ENCODE measurements at regions not wholly inside any gene's neighbourhood (a gene's known extent, or its start where the extent isn't known, plus 50 kb on each side); places are given as distances from the start of the nearest gene placed in this dataset.

DNA sequence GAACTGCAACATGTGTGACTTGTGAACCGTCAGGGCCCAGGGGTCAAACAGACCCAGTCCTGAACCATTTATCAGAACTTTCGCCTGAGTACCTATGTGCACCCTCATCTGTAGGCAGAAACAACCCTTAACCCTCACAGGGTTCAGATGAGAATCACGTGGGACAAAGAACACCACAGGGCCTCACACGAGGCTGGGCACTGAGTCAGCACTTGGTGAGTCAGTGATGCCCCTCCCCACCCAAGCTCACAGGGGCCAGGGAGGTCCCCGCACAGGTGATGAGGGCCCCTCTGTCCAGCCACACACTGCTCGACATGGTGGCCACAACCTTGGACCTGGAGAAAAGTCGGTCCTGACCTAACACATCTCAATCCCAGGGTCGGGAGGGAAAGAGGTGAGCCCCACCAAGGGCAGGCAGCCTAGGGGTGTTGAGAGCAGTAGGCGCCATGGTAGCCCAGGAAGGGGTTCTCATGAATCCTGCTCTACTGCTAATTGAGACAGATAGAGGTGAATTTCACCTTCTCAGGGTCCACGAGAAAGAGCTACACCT lies 176.4 kb downstream of the SHANK2 start:
- DNase-seq (ENCODE audit: low spot score) = no peak

DNA sequence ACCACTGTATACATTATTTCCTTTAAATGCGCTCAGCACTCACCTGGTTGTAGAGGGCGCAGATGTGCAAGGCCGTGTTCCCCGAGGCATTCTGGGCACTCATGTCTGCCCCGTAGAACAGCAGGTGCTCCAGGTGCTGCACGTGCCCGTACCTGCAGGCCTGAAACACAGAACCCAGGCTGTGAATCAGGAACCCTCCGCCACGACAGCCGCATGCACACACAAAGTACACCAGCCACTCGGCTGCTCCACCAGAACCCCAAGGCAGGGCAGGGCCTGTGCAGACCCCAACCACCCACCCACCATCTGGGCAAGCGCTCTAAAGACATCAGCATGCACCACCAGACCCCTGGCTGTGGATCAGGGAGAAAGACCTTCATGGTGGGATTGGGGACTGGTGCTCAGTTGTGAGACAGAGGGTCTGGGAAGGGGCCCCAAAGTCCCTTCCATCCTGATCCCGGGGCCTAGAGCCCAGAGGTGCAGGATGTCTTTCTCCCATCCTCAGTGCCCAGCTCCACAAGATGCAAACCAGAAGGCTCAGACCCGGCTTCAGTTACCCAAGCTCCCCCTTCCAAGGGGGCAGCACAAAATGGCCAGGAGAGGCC lies 177.2 kb downstream of the SHANK2 start:
- DNase-seq (ENCODE audit: low spot score) = no peak

DNA sequence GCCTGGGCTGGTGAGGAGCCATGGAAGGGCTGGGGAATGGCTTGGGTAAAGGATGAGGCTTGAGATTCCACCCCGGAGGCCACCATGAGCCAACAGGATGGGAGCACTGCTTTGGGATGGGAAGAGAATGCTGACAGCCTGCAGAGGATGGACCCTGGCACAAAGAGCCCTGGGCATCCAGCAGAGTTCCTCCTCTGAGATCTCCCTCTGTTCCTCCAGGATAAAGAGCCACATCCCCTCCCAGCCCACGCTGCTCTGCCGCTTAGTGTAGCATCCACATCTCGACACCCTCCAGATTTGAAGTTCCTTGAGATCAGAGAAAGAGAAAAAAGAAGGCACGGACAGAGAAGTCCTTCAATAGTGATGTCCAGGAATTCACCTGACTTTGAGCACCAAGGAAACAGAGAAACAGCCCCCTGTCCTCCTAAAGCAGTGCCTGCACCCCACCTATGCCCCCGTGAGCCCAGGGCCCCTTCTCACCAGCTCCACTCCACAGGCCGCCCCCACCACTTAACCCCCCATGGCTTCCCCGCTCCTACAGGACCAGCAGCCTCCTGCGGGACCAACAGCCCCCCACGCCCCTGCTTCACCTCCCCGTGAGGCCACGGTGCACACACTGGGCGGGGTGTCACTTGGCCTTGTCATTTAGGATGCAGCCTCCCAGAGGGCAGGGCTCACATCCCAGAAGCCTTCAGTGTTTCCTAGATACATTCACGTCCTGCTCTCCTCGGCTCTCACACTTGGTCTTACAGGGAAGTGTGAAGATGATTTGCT lies 180.5 kb downstream of the SHANK2 start:
- no peak for DNase-seq (ENCODE audit: low spot score)

DNA sequence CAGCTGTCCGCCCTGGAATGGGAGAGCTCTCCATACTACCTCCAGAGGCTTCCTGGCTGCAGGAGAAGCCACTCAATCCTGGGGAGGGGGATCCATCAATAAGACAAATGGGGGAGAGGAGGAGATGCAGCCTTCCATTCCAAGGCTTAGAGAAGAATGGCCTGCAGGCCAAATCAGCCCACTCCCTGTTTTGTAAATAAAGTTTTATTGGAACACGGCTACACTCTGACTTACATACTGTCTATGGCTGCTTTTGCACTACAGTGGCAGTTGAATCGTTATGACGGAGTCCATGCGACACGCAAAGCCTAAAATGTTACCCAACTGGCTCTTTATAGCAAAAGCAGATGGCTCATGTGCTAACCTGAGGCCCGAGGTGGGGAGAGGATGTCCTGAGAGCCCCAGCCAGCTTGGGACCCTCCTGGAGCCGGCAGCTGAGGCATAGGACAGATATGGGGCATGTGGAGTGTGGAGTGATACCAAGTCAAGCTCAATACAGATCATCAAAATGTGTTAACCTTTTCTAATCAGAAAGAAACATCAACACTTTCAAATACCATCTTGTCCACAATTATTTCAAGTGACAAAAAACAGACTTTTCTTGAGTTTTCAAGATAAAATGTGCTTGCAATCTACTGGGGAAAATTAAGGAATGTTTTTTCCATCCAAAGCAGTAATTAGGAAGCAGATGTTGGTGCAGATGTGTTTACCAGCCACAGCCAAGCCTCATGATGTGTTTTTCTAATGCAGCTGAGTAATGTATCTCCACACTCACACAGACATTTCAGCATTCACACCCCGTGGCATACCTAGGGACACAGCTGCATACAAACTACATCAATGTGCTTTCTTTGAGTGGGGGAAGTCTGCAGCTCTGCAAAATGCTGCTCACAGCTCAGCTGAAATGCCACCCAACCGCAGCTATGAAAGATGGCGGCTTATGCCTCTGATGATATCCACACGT lies 181.6 kb downstream of the SHANK2 start:
- DNase-seq (ENCODE audit: low spot score) = no peak

DNA sequence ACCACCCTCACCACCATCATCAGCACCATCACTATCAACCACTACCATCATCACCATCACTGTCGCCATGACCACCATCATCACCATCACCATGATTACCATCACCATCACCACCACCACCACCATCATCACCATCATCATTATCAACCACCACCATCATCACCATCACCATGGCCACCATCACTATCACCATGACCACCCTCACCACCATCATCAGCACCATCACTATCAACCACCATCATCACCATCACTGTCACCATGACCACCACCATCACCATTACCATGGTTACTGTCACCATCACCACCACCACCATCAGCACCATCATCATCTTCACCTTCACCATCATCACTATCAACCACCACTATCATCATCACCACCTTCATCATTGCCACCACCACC lies 183.4 kb downstream of the SHANK2 start:
- DNase-seq (ENCODE audit: low spot score) = no peak

DNA sequence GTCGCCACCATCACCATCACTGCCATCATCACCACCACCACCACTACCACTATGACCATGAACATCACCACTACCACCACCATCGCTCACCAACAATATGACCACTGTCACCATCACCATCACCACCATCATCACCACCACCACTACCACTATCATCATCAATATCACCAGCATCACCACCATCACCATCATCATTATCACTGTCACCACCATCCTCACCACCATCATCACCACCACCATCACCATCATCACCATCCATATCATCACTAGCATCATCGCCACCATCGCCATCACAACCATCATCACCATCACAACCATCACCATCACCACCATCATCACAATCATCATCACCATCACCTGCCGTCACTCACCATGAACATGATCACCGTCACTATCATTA lies 184.6 kb downstream of the SHANK2 start:
- DNase-seq (ENCODE audit: low spot score) = no peak

DNA sequence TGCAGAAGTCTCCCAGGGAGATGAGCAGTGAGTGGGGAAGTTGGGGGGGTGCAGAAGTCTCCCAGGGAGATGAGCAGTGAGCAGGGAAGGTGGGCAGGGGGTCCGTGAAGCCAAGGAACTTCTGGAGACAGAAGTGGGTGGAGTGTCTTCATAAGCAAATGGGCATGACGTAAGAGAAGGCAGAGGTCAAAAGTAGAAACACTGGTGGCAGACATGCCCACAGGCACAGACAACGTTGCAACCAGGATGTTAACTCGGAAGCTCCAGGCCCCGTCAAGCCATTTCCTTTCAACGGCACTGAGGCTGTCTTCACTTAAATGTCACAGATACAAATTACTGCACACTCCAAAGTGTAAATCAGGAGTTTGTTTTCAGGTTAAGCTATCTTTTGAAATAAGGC lies 186.1 kb downstream of the SHANK2 start:
- no peak for DNase-seq (ENCODE audit: low spot score)

DNA sequence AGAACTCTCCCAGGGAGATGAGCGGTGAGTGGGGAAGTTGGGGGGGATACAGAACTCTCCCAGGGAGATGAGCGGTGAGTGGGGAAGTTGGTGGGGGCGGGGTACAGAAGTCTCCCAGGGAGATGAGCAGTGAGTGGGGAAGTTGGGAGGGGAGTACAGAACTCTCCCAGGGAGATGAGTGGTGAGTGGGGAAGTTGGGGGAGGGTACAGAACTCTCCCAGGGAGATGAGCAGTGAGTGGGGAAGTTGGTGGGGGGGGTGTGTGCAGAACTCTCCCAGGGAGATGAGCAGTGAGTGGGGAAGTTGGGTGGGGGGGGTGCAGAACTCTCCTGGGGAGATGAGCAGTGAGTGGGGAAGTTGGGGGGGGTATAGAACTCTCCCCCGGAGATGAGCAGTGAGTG lies 186.5 kb downstream of the SHANK2 start:
- no peak for DNase-seq (ENCODE audit: low spot score)

DNA sequence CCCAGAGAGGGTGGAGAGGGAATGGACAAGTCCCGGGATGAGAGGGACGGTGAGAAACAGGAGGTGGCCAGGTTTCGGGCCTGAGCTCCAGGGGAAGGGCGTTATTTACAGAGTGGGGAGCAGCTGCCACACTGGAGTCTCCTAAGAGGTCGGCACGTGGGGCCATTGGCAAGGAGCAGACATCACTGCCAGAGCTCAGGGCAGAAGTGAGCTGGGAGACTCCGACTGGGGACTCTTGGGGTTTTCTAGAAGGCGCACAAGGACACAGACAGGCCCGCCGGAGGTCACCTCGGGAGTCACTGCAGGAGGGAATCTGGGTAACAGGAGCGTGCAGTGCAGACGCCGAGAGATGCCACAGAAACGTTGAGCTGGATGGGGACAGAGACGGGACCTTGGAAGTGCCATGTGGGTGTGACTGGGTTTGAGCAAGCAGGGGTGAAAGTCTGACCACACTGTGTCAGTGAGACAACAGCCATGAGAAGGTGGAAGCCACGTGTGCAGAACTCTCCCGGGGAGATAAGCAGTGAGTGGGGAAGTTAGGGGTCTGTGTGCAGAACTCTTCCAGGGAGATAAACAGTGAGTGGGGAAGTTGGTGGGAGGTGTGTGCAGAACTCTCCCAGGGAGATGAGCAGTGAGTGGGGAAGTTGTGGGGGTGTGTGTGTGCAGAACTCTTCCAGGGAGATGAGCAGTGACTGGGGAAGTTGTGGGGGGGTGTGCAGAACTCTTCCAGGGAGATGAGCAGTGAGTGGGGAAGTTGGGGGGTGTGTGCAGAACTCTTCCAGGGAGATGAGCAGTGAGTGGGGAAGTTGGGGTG lies 187.5 kb downstream of the SHANK2 start:
- DNase-seq (ENCODE audit: low spot score) = no peak

DNA sequence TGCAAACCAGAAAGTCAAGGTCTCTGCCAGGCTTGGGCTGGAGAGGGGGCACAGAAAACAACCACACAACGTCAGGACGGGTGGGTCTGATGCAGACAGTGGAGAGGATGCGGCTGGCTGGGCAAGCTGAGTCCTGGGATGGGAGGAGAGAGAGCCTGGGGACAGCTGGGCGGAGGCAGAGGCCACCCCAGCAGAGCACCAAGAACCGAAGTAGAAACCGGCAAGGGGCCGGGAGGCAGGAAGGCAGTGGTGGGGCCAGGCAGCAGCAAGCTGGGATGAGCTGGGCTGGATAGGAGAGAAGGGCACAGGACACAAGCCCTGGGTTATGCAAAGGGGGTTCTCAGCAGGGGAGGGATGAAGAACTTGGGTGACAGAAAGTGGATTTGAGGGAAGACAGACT lies 188.2 kb downstream of the SHANK2 start:
- DNase-seq (ENCODE audit: low spot score) = no peak

DNA sequence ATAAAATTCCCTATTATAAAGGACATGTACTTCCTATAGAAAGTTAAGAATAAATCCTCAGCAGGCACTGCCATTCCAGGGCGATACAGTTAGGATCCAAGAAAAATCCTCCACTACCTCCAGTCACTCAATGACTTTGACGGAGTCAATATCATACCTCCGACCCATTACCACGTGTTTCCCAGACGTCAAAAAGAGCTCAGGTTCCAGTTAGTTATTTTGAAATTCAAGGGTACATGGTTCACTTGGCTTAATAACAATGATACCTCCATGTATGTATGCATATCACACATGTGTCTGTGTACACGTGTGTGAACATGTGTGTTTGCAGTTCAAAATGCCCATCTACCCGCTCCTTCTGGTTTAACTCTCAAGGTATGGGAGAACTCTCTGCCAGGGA lies 189.2 kb downstream of the SHANK2 start:
- no peak for DNase-seq (ENCODE audit: low spot score)

DNA sequence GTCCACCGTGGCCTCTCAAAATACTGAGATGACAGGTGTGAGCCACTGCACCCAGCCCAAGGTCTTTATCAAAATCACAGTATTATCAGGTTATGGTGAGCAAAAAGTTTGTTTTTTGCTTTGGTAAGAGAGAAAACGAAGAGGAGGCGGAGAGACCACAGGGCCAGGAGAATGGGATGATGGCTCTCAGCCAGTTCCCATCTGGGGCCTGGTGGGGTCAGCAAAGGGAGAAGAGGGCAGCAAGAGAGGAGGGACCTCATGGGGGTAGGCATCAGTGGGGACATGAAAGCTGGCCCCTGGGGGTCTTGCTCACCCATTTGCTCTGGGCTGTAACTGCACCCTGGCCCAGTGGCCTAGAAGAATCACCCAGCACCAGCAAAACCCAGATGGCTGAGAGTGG lies 190.2 kb downstream of the SHANK2 start:
- no peak for DNase-seq (ENCODE audit: low spot score)

DNA sequence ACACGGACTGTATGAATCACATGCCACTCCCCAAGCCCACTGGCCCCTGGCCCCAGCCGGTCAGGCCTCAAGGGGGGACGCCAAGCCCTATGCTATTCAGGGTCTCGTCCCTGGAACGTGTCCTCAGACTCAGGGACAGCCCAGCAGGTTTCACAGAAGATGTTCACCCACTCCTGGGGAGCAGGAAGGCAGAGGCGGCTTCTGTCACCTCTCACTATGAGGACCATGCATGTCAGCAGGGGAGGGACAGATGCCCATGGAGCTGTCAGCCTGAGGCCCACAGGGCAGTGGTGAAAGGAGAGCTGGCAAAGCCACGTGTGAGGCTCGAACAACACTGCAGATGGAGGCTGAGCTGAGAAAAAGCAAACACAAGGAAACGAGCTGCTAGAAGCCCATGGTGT lies 192.0 kb downstream of the SHANK2 start:
- DNase-seq (ENCODE audit: low spot score) = no peak

DNA sequence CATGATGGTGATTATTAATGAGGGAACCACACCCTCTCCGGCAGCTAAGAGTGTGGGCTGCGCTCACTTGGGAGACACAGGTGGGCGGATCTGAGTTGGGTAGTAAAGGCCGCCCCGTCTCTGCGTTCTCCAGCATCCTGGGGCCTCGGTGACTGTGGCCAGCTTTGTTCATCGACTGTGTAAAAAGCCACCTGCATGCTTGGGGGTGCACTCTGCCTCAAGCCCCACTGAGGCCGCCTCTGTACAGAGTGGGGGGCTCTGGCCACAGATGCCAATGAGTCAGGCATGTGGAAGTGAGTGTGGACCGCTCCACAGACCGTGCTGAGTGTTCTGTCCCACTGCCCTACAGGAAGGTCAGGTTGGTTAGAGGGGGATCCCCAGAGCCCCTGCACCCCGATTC lies 192.7 kb downstream of the SHANK2 start:
- DNase-seq (ENCODE audit: low spot score) = no peak

DNA sequence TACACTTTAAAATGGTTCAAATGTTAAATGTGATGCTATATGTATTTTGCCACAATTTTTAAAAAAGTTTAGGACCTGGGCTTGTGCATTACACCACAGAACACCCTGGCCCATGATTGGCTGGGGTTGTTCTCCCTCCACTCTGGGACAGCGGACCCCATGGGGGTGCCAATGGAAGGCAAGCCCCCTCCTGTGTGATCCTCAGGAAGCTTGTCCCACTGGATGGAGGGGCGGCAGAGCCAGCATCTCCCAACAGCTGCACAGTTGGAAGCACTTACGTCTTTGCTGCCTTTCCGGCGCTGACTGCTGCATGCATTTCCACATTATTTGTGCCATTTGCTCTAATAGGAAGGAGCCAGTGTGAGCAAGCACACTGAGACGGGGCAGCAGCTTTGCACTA lies 196.5 kb downstream of the SHANK2 start:
- no peak for DNase-seq (ENCODE audit: low spot score)

Measured in ureter (tissue), 1 donor.